H1 (cell line): ENCODE measurements at regions not wholly inside any gene's neighbourhood (a gene's known extent, or its start where the extent isn't known, plus 50 kb on each side); places are given as distances from the start of the nearest gene placed in this dataset.

ENCODE experiments used
- CTCF ChIA-PET: fragments of 300-600 bp; sonication (Branson Sonifier 250); formaldehyde crosslinking; loops from one replicate; lab custom pipeline; 2021; ENCODE audit not compliant: partially characterized antibody; lab: Charles Lee
- POLR2A ChIA-PET: fragments of 300-600 bp; sonication (Branson Sonifier 250); formaldehyde crosslinking; loops from one replicate; lab custom pipeline; 2021; ENCODE audit warnings: inconsistent platforms; ENCODE audit not compliant: partially characterized antibody; lab: Charles Lee
- DNase-seq, 2 experiments: peaks; one replicate each; pipeline versions ENCODE4 v3.0.0 to v3.0.0-alpha.2; 2010 to 2022; ENCODE audit warnings: low spot score in 2 of 2, low read depth in 1 of 2, mixed read lengths in 1 of 2
- FAIRE-seq: peaks from 2 replicates; lab custom pipeline; 2011; peaks lifted over from hg19 to GRCh38; lab: Jason Lieb, UNC
- H2AFZ ChIP-seq: 2 replicates; pipeline ENCODE4 v1.8.1; 2012; ENCODE audit warnings: low read length, inconsistent platforms
- H2AK5ac ChIP-seq: 2 replicates; pipeline ENCODE4 v1.6.1; 2013; ENCODE audit warnings: low read depth, low read length
- H2BK120ac ChIP-seq: replicated peaks from 2 replicates; pipeline ENCODE3; 2013; ENCODE audit warnings: low read depth, low read length, inconsistent platforms
- H2BK12ac ChIP-seq: 2 replicates; pipeline ENCODE4 v1.6.1; 2013; ENCODE audit warnings: low read depth, low read length
- H2BK15ac ChIP-seq: 2 replicates; pipeline ENCODE4 v1.6.1; 2013; ENCODE audit warnings: low read length
- H2BK20ac ChIP-seq: 2 replicates; pipeline ENCODE4 v1.6.1; 2013; ENCODE audit warnings: low read length
- H2BK5ac ChIP-seq: 2 replicates; pipeline ENCODE4 v1.6.1; 2013; ENCODE audit warnings: low read depth, low read length
- H3K14ac ChIP-seq: 2 replicates; pipeline ENCODE4 v1.6.1; 2013; ENCODE audit warnings: inconsistent platforms; ENCODE audit not compliant: insufficient read length
- H3K18ac ChIP-seq: 2 replicates; pipeline ENCODE4 v1.6.1; 2013; ENCODE audit warnings: low read length; ENCODE audit errors: extremely low read depth
- H3K23ac ChIP-seq: 2 replicates; pipeline ENCODE4 v1.6.1; 2013; ENCODE audit warnings: inconsistent platforms; ENCODE audit not compliant: insufficient read length
- H3K23me2 ChIP-seq: 2 replicates; pipeline ENCODE4 v1.6.1; 2013; ENCODE audit warnings: low read depth, low read length
- H3K27ac ChIP-seq: 2 replicates; pipeline ENCODE4 v1.6.1; 2011; ENCODE audit warnings: low read depth, low read length, inconsistent platforms
- H3K27me3 ChIP-seq, 4 experiments: replicated peaks in 1 of 4; 1 replicate in 1 of 4; 2 replicates in 3 of 4; pipeline versions ENCODE4 v1.6.1 to v1.8.1; 2011 to 2013; ENCODE audit warnings: low read length in 3 of 4, mild to moderate bottlenecking in 3 of 4, inconsistent platforms in 2 of 4, mixed read lengths in 2 of 4, moderate library complexity in 1 of 4; ENCODE audit not compliant: control insufficient read depth in 3 of 4, insufficient read depth in 3 of 4; ENCODE audit errors: extremely low read depth in 1 of 4
- H3K36me3 ChIP-seq, 4 experiments: 2 replicates each; pipeline versions ENCODE4 v1.6.1 to v1.8.1; 2011 to 2013; ENCODE audit warnings: mild to moderate bottlenecking in 4 of 4, low read length in 3 of 4, moderate library complexity in 2 of 4, control low read depth in 1 of 4, inconsistent platforms in 1 of 4; ENCODE audit not compliant: insufficient read depth in 4 of 4, control insufficient read depth in 2 of 4
- H3K4ac ChIP-seq: replicated peaks from 2 replicates; pipeline ENCODE3; 2013; ENCODE audit warnings: low read length, low read depth, mixed read lengths, inconsistent platforms; ENCODE audit not compliant: insufficient read length
- H3K4me1 ChIP-seq, 4 experiments: replicated peaks in 1 of 4; 1 replicate in 1 of 4; 2 replicates in 3 of 4; pipeline versions ENCODE4 v1.6.1 to v1.8.1; 2011 to 2013; ENCODE audit warnings: low read length in 3 of 4, inconsistent platforms in 2 of 4, mixed read lengths in 1 of 4; ENCODE audit not compliant: insufficient read depth in 4 of 4, control insufficient read depth in 3 of 4
- H3K4me2 ChIP-seq, 2 experiments: 2 replicates each; pipeline versions ENCODE4 v1.6.1 to v1.8.1; 2011 to 2013; ENCODE audit warnings: low read depth in 2 of 2, low read length in 2 of 2, control low read depth in 1 of 2, inconsistent platforms in 1 of 2, mild to moderate bottlenecking in 1 of 2; ENCODE audit not compliant: insufficient read depth in 1 of 2
- H3K4me3 ChIP-seq, 4 experiments: fragments of 200-600, 300-600 bp in 1 of 4; sonication (generic), shearing (Covaris generic), sonication (Bioruptor Twin) in 1 of 4; 2 replicates each; pipeline versions ENCODE4 v1.5.1 to v1.8.1; 2011 to 2016; ENCODE audit warnings: low read length in 4 of 4, low read depth in 3 of 4, control low read depth in 2 of 4, inconsistent platforms in 2 of 4, mild to moderate bottlenecking in 2 of 4, mixed read lengths in 1 of 4, moderate library complexity in 1 of 4; ENCODE audit not compliant: insufficient read depth in 2 of 4; ENCODE audit errors: extremely low read depth in 1 of 4
- H3K56ac ChIP-seq: replicated peaks from 2 replicates; pipeline ENCODE3; 2013; ENCODE audit warnings: low read depth, mild to moderate bottlenecking, mixed read lengths, low read length, inconsistent platforms; ENCODE audit not compliant: insufficient read length
- H3K79me1 ChIP-seq: 2 replicates; pipeline ENCODE4 v1.6.1; 2013; ENCODE audit warnings: low read depth, low read length, control low read depth
- H3K79me2 ChIP-seq, 2 experiments: 2 replicates each; pipeline versions ENCODE4 v1.6.1 to v1.8.1; 2012 to 2013; ENCODE audit warnings: low read length in 2 of 2, mild to moderate bottlenecking in 2 of 2, inconsistent platforms in 1 of 2; ENCODE audit not compliant: insufficient read depth in 2 of 2, control insufficient read depth in 1 of 2
- H3K9ac ChIP-seq, 4 experiments: replicated peaks in 1 of 4; 1 replicate in 1 of 4; 2 replicates in 3 of 4; pipeline versions ENCODE4 v1.6.1 to v1.8.1; 2011 to 2013; ENCODE audit warnings: low read depth in 3 of 4, low read length in 3 of 4, control low read depth in 2 of 4, mild to moderate bottlenecking in 2 of 4, moderate library complexity in 2 of 4, inconsistent platforms in 1 of 4; ENCODE audit errors: extremely low read depth in 1 of 4
- H3K9me3 ChIP-seq, 2 experiments: 2 replicates each; pipeline versions ENCODE4 v1.6.1 to v1.8.1; 2012 to 2013; ENCODE audit warnings: mild to moderate bottlenecking in 2 of 2, moderate library complexity in 2 of 2, control low read depth in 1 of 2, inconsistent platforms in 1 of 2, low read depth in 1 of 2, low read length in 1 of 2, mixed read lengths in 1 of 2; ENCODE audit not compliant: insufficient read depth in 2 of 2
- H4K20me1 ChIP-seq, 2 experiments: replicated peaks in 1 of 2; 2 replicates each; pipeline versions ENCODE3 to v1.8.1; 2011 to 2013; ENCODE audit warnings: inconsistent platforms in 2 of 2, low read length in 2 of 2, mild to moderate bottlenecking in 1 of 2; ENCODE audit not compliant: insufficient read depth in 2 of 2, control insufficient read depth in 1 of 2
- H4K5ac ChIP-seq: 2 replicates; pipeline ENCODE4 v1.6.1; 2013; ENCODE audit warnings: low read length, low read depth, mixed read lengths, inconsistent platforms; ENCODE audit not compliant: insufficient read length
- H4K8ac ChIP-seq: 2 replicates; pipeline ENCODE4 v1.8.0; 2013; ENCODE audit warnings: mild to moderate bottlenecking, moderate library complexity, low read length, inconsistent platforms; ENCODE audit not compliant: insufficient read depth; ENCODE audit errors: extremely low read depth
- H4K91ac ChIP-seq: replicated peaks from 2 replicates; pipeline ENCODE3; 2013; ENCODE audit warnings: low read length, mixed read lengths, inconsistent platforms; ENCODE audit not compliant: insufficient read length
- CBX5 ChIP-seq: fragments of 300-800, 300-1000 bp; sonication (generic); IDR thresholded peaks from 2 replicates; pipeline ENCODE4 v1.7.1; 2016; ENCODE audit warnings: antibody characterized with exemption, low read length, low read depth
- CHD2 ChIP-seq: IDR thresholded peaks from 2 replicates; pipeline ENCODE4 v1.6.1; 2012; ENCODE audit warnings: low read length, improper control_type of control experiment
- SIRT6 ChIP-seq: IDR thresholded peaks from one replicate; pipeline ENCODE4 v1.7.1; 2012; ENCODE audit warnings: low read length, inconsistent platforms
- SIX5 ChIP-seq: IDR thresholded peaks from 2 replicates; pipeline ENCODE4 v1.6.1; 2011; ENCODE audit warnings: mild to moderate bottlenecking, low read depth, low read length
- TEAD4 ChIP-seq: IDR thresholded peaks from 2 replicates; pipeline ENCODE4 v1.6.1; 2012; ENCODE audit warnings: low read depth, low read length, inconsistent platforms, mixed read lengths
- USF2 ChIP-seq: IDR thresholded peaks from 2 replicates; pipeline ENCODE4 v1.6.1; 2011; ENCODE audit warnings: low read length, improper control_type of control experiment
- ZNF274 ChIP-seq: IDR thresholded peaks from 2 replicates; pipeline ENCODE4 v1.7.0; 2012; ENCODE audit warnings: low read length, borderline replicate concordance; ENCODE audit errors: extremely low read depth
- WGBS, 2 experiments: shearing (Covaris generic) in 1 of 2; methylation state at CpG; one replicate each; pipeline versions ENCODE4 v1.1.6 to v1.1.7; 2013 to 2015; ENCODE audit warnings: low lambda C conversion rate in 2 of 2, mixed read lengths in 2 of 2, inconsistent platforms in 1 of 2, low coverage in 1 of 2, missing lambda C conversion rate in 1 of 2; ENCODE audit not compliant: insufficient replicate concordance in 2 of 2, insufficient coverage in 1 of 2, insufficient read length in 1 of 2; ENCODE audit errors: extremely low coverage in 1 of 2, missing lambda C conversion rate in 1 of 2; 5-methylcytosine and 5-hydroxymethylcytosine counted together

GRCh38 chr2:225993430-225993829 is 593.9 kb downstream of the NYAP2 start:
- Histone ChIP-seq H2BK20ac (no peak overlapping the region), H4K91ac (no peak overlapping the region), H2BK120ac (no peak overlapping the region), H3K4ac (no peak overlapping the region), H4K20me1 (no peaks in the 10 kb centered on the region), H3K9ac (no peak overlapping the region), H4K8ac (no peak overlapping the region), H3K4me2 (no peak overlapping the region), H3K36me3 (no peaks in the 10 kb centered on the region), H2AK5ac (no peak overlapping the region), H3K4me1 (no peaks in the 10 kb centered on the region), H3K56ac (no peak overlapping the region), H3K27ac (no peak overlapping the region), H3K79me1 (no peaks in the 10 kb centered on the region), H4K5ac (no peak overlapping the region), H3K27me3 (no peaks in the 10 kb centered on the region), H2BK5ac (no peak overlapping the region), H3K4me3 (no peak overlapping the region), H2BK12ac (no peak overlapping the region), H3K79me2 (no peaks in the 10 kb centered on the region), H3K14ac (no peak overlapping the region), H3K9me3 (no peaks in the 10 kb centered on the region), H3K18ac (no peak overlapping the region), H3K23me2 (no peaks in the 10 kb centered on the region), H2AFZ (no peak overlapping the region), H2BK15ac (no peak overlapping the region), H3K23ac (no peak overlapping the region)
- no peak for DNase-seq
- CTCF ChIA-PET = interaction anchor here (0.6 to 0.8 kb wide), 2 partner anchors 99 to 485 kb away, joined by 3 read pairs; no protein-coding TSS in a partner anchor
- no peak for FAIRE-seq
- POLR2A ChIA-PET = interaction anchor here (1.4 kb wide), 1 partner anchor 38 kb away, joined by 3 read pairs; no protein-coding TSS in a partner anchor
- WGBS, 2 experiments = 91% methylated on average over 2 of the region's 2 CpGs; no CpG with 5 or more reads in 1 of the 2 experiments
- TF ChIP-seq TEAD4 = no peak
- TF ChIP-seq CBX5 = no peak
- no peak for TF ChIP-seq ZNF274
- TF ChIP-seq SIX5 = no peak
- no peak for TF ChIP-seq USF2
- TF ChIP-seq CHD2 = no peak
- no peak for TF ChIP-seq SIRT6
